GM23338 (cell line): ENCODE measurements at regions not wholly inside any gene's neighbourhood (a gene's known extent, or its start where the extent isn't known, plus 50 kb on each side); places are given as distances from the start of the nearest gene placed in this dataset.
A peak's percentile ranks its signal among the peaks of the same experiment; 100 is the strongest.

Source experiments
- ATAC-seq: fragments of 200-7000 bp; cut with Tn5 transposase; 3 replicates; pipeline ENCODE4 v1.9.1; 2020
- DNase-seq: peaks from one replicate; pipeline ENCODE4 v3.0.0-alpha.2; 2015; ENCODE audit warnings: low spot score
- H2AFZ ChIP-seq: fragments of 200-600 bp; sonication (generic); 2 replicates; pipeline ENCODE4 v1.8.0; 2016; ENCODE audit warnings: antibody characterized with exemption, mild to moderate bottlenecking, moderate library complexity
- H3F3A ChIP-seq: fragments of 200-600 bp; sonication (generic); replicated peaks from 2 replicates; pipeline ENCODE4 v1.8.0; 2017; ENCODE audit warnings: antibody characterized with exemption, mixed run types, low read depth
- H3K27ac ChIP-seq: fragments of 200-600 bp; sonication (generic); 2 replicates; pipeline ENCODE4 v1.6.1; 2016; ENCODE audit warnings: low read depth
- H3K27me3 ChIP-seq: fragments of 200-600 bp; sonication (generic); 2 replicates; pipeline ENCODE4 v1.8.0; 2016; ENCODE audit warnings: mild to moderate bottlenecking, mixed run types, moderate library complexity; ENCODE audit not compliant: insufficient read depth
- H3K36me3 ChIP-seq: fragments of 200-600 bp; sonication (generic); 2 replicates; pipeline ENCODE4 v1.8.0; 2016; ENCODE audit warnings: mild to moderate bottlenecking; ENCODE audit not compliant: insufficient read depth
- H3K4me1 ChIP-seq: fragments of 200-600 bp; sonication (generic); 2 replicates; pipeline ENCODE4 v1.8.0; 2016; ENCODE audit warnings: mild to moderate bottlenecking, moderate library complexity; ENCODE audit not compliant: insufficient read depth
- H3K4me2 ChIP-seq: fragments of 200-600 bp; sonication (generic); 2 replicates; pipeline ENCODE4 v1.7.1; 2017; ENCODE audit warnings: mixed run types
- H3K4me3 ChIP-seq: fragments of 200-600 bp; sonication (generic); 2 replicates; pipeline ENCODE4 v1.6.1; 2016; ENCODE audit warnings: mixed run types
- H3K79me2 ChIP-seq: fragments of 200-600 bp; sonication (generic); replicated peaks from 2 replicates; pipeline ENCODE4 v1.8.0; 2017; ENCODE audit warnings: mild to moderate bottlenecking; ENCODE audit not compliant: insufficient read depth
- H3K9me2 ChIP-seq: fragments of 200-600 bp; sonication (generic); 2 replicates; pipeline ENCODE4 v1.8.0; 2017; ENCODE audit not compliant: insufficient read depth
- H4K20me1 ChIP-seq: fragments of 200-600 bp; sonication (generic); replicated peaks from 2 replicates; pipeline ENCODE4 v1.8.0; 2017; ENCODE audit warnings: mild to moderate bottlenecking; ENCODE audit not compliant: insufficient read depth
- H3K27ac Mint-ChIP-seq: 2 replicates; pipeline ENCODE4 v1.8.0; 2020; ENCODE audit warnings: inconsistent platforms, mild to moderate bottlenecking, moderate library complexity, mixed read lengths
- H3K27me3 Mint-ChIP-seq: 3 replicates; pipeline ENCODE4 v1.8.0; 2022; ENCODE audit warnings: low read depth, mild to moderate bottlenecking, moderate library complexity, mixed read lengths, inconsistent platforms; ENCODE audit not compliant: insufficient read depth, poor library complexity
- H3K36me3 Mint-ChIP-seq: 3 replicates; pipeline ENCODE4 v1.8.0; 2021; ENCODE audit warnings: low read depth, mild to moderate bottlenecking, inconsistent platforms, moderate library complexity, mixed read lengths
- H3K4me1 Mint-ChIP-seq: 3 replicates; pipeline ENCODE4 v1.8.0; 2020; ENCODE audit warnings: mild to moderate bottlenecking, inconsistent platforms, mixed read lengths
- H3K4me3 Mint-ChIP-seq: 3 replicates; pipeline ENCODE4 v1.8.0; 2021; ENCODE audit warnings: moderate library complexity, mild to moderate bottlenecking, inconsistent platforms, mixed read lengths
- H3K9me3 Mint-ChIP-seq: 3 replicates; pipeline ENCODE4 v1.8.0; 2020; ENCODE audit warnings: moderate library complexity, mild to moderate bottlenecking, inconsistent platforms, mixed read lengths
- CREB1 ChIP-seq: fragments of 250-450 bp; sonication (Bioruptor Pico); IDR thresholded peaks from 2 replicates; pipeline ENCODE4 v1.5.0; 2020; ENCODE audit warnings: low read depth, mild to moderate bottlenecking, moderate library complexity
- EZH2 ChIP-seq: fragments of 200-600 bp; sonication (generic); IDR thresholded peaks from one replicate; pipeline ENCODE4 v1.8.0; 2017; ENCODE audit warnings: antibody characterized with exemption, mild to moderate bottlenecking, low read depth; ENCODE audit not compliant: unreplicated experiment
- EZH2phosphoT487 ChIP-seq: fragments of 200-600 bp; sonication (generic); IDR thresholded peaks from one replicate; pipeline ENCODE4 v1.8.1; 2018; ENCODE audit warnings: antibody characterized with exemption; ENCODE audit not compliant: unreplicated experiment
- JUNB ChIP-seq: IDR thresholded peaks from one replicate; pipeline ENCODE4 v1.6.1; 2016; ENCODE audit warnings: antibody characterized with exemption; ENCODE audit not compliant: unreplicated experiment
- NANOG ChIP-seq: IDR thresholded peaks from 2 replicates; pipeline ENCODE4 v1.6.1; 2016; ENCODE audit warnings: antibody characterized with exemption, borderline replicate concordance
- POLR2AphosphoS5 ChIP-seq: IDR thresholded peaks from 2 replicates; pipeline ENCODE4 v1.6.1; 2016; ENCODE audit warnings: antibody characterized with exemption, low read depth
- REST ChIP-seq: IDR thresholded peaks from one replicate; pipeline ENCODE4 v1.6.1; 2018; ENCODE audit warnings: antibody characterized with exemption; ENCODE audit not compliant: unreplicated experiment
- STAT1 ChIP-seq: IDR thresholded peaks from one replicate; pipeline ENCODE4 v1.6.1; 2016; ENCODE audit warnings: antibody characterized with exemption; ENCODE audit not compliant: unreplicated experiment
- ZNF114 ChIP-seq: fragments of 250-450 bp; sonication (Bioruptor Pico); IDR thresholded peaks from 2 replicates; pipeline ENCODE4 v1.5.0; 2020; ENCODE audit warnings: mild to moderate bottlenecking, moderate library complexity
- ZNF331 ChIP-seq: fragments of 250-450 bp; sonication (Bioruptor Pico); IDR thresholded peaks from 2 replicates; pipeline ENCODE4 v1.5.0; 2020; ENCODE audit warnings: low read depth, mild to moderate bottlenecking, moderate library complexity
- ZNF462 ChIP-seq: fragments of 250-450 bp; sonication (Bioruptor Pico); IDR thresholded peaks from 2 replicates; pipeline ENCODE4 v1.5.0; 2020; ENCODE audit warnings: mild to moderate bottlenecking, moderate library complexity
- TF ChIP-seq, protein P1 (sequence below): IDR thresholded peaks from 2 replicates; pipeline ENCODE4 v1.6.1; 2016; ENCODE audit warnings: antibody characterized with exemption
- TF ChIP-seq, protein P2 (sequence below), 2 experiments: fragments of 200-600 bp in 1 of 2; sonication (generic) in 1 of 2; conservative IDR thresholded peaks; 2 replicates each; pipeline versions ENCODE4 v1.5.1 to v1.6.1; 2016 to 2017; ENCODE audit warnings: antibody characterized with exemption in 2 of 2, low read depth in 2 of 2, mild to moderate bottlenecking in 2 of 2, moderate library complexity in 1 of 2

GRCh38 chr17:77546772-77547241 is 406.0 kb downstream of the SEC14L1 start:
- no peak overlapping the region for H3K4me3 Mint-ChIP-seq

More at GRCh38 chr17:77546772-77547241, 406.0 kb downstream of the SEC14L1 start:
- H3K79me2 ChIP-seq, result no peaks in the 10 kb centered on the region
- no peak overlapping the region for H3K27ac ChIP-seq
- Mint-ChIP-seq H3K9me3 (peaks cover 8% of the 10 kb centered on the region; the same call in 1 of the 3 replicates), H3K36me3 (peaks cover 3% of the 10 kb centered on the region; the same call in 2 of the 3 replicates), H3K27ac (no peak overlapping the region), H3K4me1 (peaks cover 28% of the 10 kb centered on the region), H3K27me3 (peaks cover 3% of the 10 kb centered on the region)
- TF ChIP-seq POLR2AphosphoS5 (no peak), STAT1 (no peak), JUNB (no peak), REST (no peak), EZH2phosphoT487 (no peak), ZNF331 (CRISPR knock-in tag) (no peak), CREB1 (no peak), NANOG (no peak), ZNF114 (no peak), EZH2 (no peak), ZNF462 (CRISPR knock-in tag) (no peak)
- TF ChIP-seq, protein P1, sequence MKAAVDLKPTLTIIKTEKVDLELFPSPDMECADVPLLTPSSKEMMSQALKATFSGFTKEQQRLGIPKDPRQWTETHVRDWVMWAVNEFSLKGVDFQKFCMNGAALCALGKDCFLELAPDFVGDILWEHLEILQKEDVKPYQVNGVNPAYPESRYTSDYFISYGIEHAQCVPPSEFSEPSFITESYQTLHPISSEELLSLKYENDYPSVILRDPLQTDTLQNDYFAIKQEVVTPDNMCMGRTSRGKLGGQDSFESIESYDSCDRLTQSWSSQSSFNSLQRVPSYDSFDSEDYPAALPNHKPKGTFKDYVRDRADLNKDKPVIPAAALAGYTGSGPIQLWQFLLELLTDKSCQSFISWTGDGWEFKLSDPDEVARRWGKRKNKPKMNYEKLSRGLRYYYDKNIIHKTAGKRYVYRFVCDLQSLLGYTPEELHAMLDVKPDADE, result no peak
- TF ChIP-seq, protein P2, sequence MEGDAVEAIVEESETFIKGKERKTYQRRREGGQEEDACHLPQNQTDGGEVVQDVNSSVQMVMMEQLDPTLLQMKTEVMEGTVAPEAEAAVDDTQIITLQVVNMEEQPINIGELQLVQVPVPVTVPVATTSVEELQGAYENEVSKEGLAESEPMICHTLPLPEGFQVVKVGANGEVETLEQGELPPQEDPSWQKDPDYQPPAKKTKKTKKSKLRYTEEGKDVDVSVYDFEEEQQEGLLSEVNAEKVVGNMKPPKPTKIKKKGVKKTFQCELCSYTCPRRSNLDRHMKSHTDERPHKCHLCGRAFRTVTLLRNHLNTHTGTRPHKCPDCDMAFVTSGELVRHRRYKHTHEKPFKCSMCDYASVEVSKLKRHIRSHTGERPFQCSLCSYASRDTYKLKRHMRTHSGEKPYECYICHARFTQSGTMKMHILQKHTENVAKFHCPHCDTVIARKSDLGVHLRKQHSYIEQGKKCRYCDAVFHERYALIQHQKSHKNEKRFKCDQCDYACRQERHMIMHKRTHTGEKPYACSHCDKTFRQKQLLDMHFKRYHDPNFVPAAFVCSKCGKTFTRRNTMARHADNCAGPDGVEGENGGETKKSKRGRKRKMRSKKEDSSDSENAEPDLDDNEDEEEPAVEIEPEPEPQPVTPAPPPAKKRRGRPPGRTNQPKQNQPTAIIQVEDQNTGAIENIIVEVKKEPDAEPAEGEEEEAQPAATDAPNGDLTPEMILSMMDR (conservative IDR thresholded peaks at IDR 0.05; ENCODE audit: low read depth in 2 of 2), result no peak
- no peaks in the 10 kb centered on the region for H3K9me2 ChIP-seq
- H3K27me3 ChIP-seq, result no peaks in the 10 kb centered on the region
- no peaks in the 10 kb centered on the region for H4K20me1 ChIP-seq
- no peaks in the 10 kb centered on the region for H3K36me3 ChIP-seq
- peak overlapping the region; percentile 31; the same call in 1 of the 2 replicates for H3K4me3 ChIP-seq
- peak overlapping the region; percentile 60 for H3K4me2 ChIP-seq
- H2AFZ ChIP-seq, result peak overlapping the region; percentile 96
- ATAC-seq, result peak; percentile 64
- H3F3A ChIP-seq, result no peaks in the 10 kb centered on the region
- DNase-seq, result peak; percentile 79
- H3K4me1 ChIP-seq, result peaks cover 19% of the 10 kb centered on the region
